Left renal cortex interstitium (tissue), 4 donors: ENCODE measurements at regions not wholly inside any gene's neighbourhood (a gene's known extent, or its start where the extent isn't known, plus 50 kb on each side); places are given as distances from the start of the nearest gene placed in this dataset.
"Not testable (repeated sequence)": the region's sequence is repeated elsewhere in the genome, so short reads cannot be mapped to it uniquely, and the experiment has no call there.

Source experiments
- DNase-seq, 4 donors: peaks; one replicate each; pipeline ENCODE4 v3.0.0-alpha.2; 2013; ENCODE audit warnings: low read depth in 4 of 4, low spot score in 2 of 4, missing footprints in 1 of 4

GRCh38 chr6:20023549-20024315, 186.6 kb downstream of the ID4 start:
- not testable (repeated sequence) for DNase-seq

GRCh38 chr6:20024316-20024673, 187.1 kb downstream of the ID4 start:
- no peak for DNase-seq

- no peak for DNase-seq
Observed at GRCh38 chr6:20024978-20025377, 187.3 kb downstream of the MBOAT1 start.

- no peak for DNase-seq
Observed at GRCh38 chr6:20025681-20026080, 186.6 kb downstream of the MBOAT1 start.

- no peak for DNase-seq
Observed at GRCh38 chr6:20028143-20028542, 184.1 kb downstream of the MBOAT1 start.

- no peak for DNase-seq
Observed at GRCh38 chr6:20028562-20028961, 183.7 kb downstream of the MBOAT1 start.

GRCh38 chr6:20029979-20030378, 182.3 kb downstream of the MBOAT1 start:
- DNase-seq = no peak

- DNase-seq = no peak
Observed at GRCh38 chr6:20031342-20031741, 180.9 kb downstream of the MBOAT1 start.

- DNase-seq = no peak
Observed at GRCh38 chr6:20033697-20034407, 178.4 kb downstream of the MBOAT1 start.

GRCh38 chr6:20034408-20034769, 177.9 kb downstream of the MBOAT1 start:
- DNase-seq = no peak

GRCh38 chr6:20036141-20036677, 176.1 kb downstream of the MBOAT1 start:
- DNase-seq = no peak

GRCh38 chr6:20038410-20039204, 173.7 kb downstream of the MBOAT1 start:
- DNase-seq = no peak

GRCh38 chr6:20044883-20045282, 167.4 kb downstream of the MBOAT1 start:
- DNase-seq = no peak
